Body of pancreas (tissue), 4 donors: ENCODE measurements at regions not wholly inside any gene's neighbourhood (a gene's known extent, or its start where the extent isn't known, plus 50 kb on each side); places are given as distances from the start of the nearest gene placed in this dataset.

Experiments used
- ATAC-seq: fragments of 150-250 bp; one replicate; pipeline ENCODE4 v1.9.1; 2016
- DNase-seq, 4 donors: peaks; one replicate each; pipeline ENCODE4 v3.0.0-alpha.2; 2019
- H3K27ac ChIP-seq, 4 donors: fragments of 200-600 bp; sonication (generic); 1 replicate in 3 of 4; 2 replicates in 1 of 4; pipeline versions ENCODE4 v1.5.1 to v1.6.1; 2016 to 2019; ENCODE audit warnings: mild to moderate bottlenecking in 1 of 4, mixed read lengths in 1 of 4, moderate library complexity in 1 of 4
- H3K27me3 ChIP-seq, 2 donors: fragments of 200-600 bp; sonication (generic); one replicate each; pipeline ENCODE4 v1.6.0; 2016; ENCODE audit warnings: mild to moderate bottlenecking in 1 of 2
- H3K36me3 ChIP-seq, 2 donors: fragments of 200-600 bp; sonication (generic); replicated peaks in 1 of 2; 2 replicates each; pipeline ENCODE4 v1.5.1; 2016; ENCODE audit warnings: low read depth in 2 of 2; ENCODE audit not compliant: insufficient read depth in 1 of 2
- H3K4me1 ChIP-seq: fragments of 200-600 bp; sonication (generic); one replicate; pipeline ENCODE4 v1.6.0; 2016
- H3K4me3 ChIP-seq, 2 donors: fragments of 200-600 bp; sonication (generic); 1 replicate in 1 of 2; 2 replicates in 1 of 2; pipeline ENCODE4 v1.5.1; 2016 to 2019
- H3K9me3 ChIP-seq, 3 donors: fragments of 200-600 bp; sonication (generic); 1 replicate in 2 of 3; 2 replicates in 1 of 3; pipeline ENCODE4 v1.5.1; 2016
- CTCF ChIP-seq, 7 experiments: fragments of 450-650 bp in 4 of 7; fragments of 200-600 bp in 3 of 7; sonication (generic) in 3 of 7; IDR thresholded peaks; one replicate each; pipeline ENCODE4 v1.5.1; 2016 to 2019; ENCODE audit warnings: antibody characterized with exemption in 7 of 7
- POLR2A ChIP-seq, 3 donors: fragments of 450-650 bp; IDR thresholded peaks; one replicate each; pipeline ENCODE4 v1.6.1; 2016; ENCODE audit warnings: antibody characterized with exemption in 3 of 3, mild to moderate bottlenecking in 2 of 3
- WGBS, 2 donors: methylation state at CpG; one replicate each; pipeline ENCODE4 v1.1.5; 2017; 5-methylcytosine and 5-hydroxymethylcytosine counted together
- intact Hi-C: fragments of 100-400 bp; cut with DNase I; formaldehyde crosslinking; loops from one replicate; pipeline ENCODE4 v1.15.1; 2023

- WGBS, 2 donors = 41 to 43% methylated on average over 11 of the region's 11 CpGs
- TF ChIP-seq CTCF (IDR thresholded peaks at IDR 0.05) (peak in 6 of 7 experiments; percentile 48 to 62 (median 56)), POLR2A (IDR thresholded peaks at IDR 0.05) (no peak)
- Histone ChIP-seq H3K27ac (no peak overlapping the region), H3K4me3 (no peak overlapping the region), H3K27me3 (no peaks in the 10 kb centered on the region), H3K9me3 (no peaks in the 10 kb centered on the region), H3K36me3 (no peaks in the 10 kb centered on the region), H3K4me1 (no peaks in the 10 kb centered on the region)
- intact Hi-C loops = no loop called here
- ATAC-seq = no peak
- peak in 1 of 4 donors; percentile 20 for DNase-seq
These were observed 128.4 kb upstream of the CBLN2 start for GRCh38 chr18:72672364-72673184.

GRCh38 chr18:72667932-72668331 is 123.8 kb upstream of the CBLN2 start:
- DNase-seq (no peak), ATAC-seq (no peak)
- Histone ChIP-seq H3K9me3 (no peaks in the 10 kb centered on the region), H3K4me1 (no peaks in the 10 kb centered on the region), H3K27ac (no peak overlapping the region), H3K27me3 (no peaks in the 10 kb centered on the region), H3K36me3 (no peaks in the 10 kb centered on the region), H3K4me3 (no peak overlapping the region)
- WGBS, 2 donors = 68 to 80% methylated on average over 1 to 6 of the region's 6 CpGs
- TF ChIP-seq CTCF (IDR thresholded peaks at IDR 0.05) (no peak), POLR2A (IDR thresholded peaks at IDR 0.05) (no peak)
- intact Hi-C loops = no loop called here

- Histone ChIP-seq H3K36me3 (no peaks in the 10 kb centered on the region), H3K9me3 (no peaks in the 10 kb centered on the region), H3K27ac (no peak overlapping the region), H3K4me1 (no peaks in the 10 kb centered on the region), H3K27me3 (no peaks in the 10 kb centered on the region), H3K4me3 (no peak overlapping the region)
- peak in 5 of 7 experiments; percentile 15 to 39 (median 22) for TF ChIP-seq CTCF (IDR thresholded peaks at IDR 0.05)
- TF ChIP-seq POLR2A (IDR thresholded peaks at IDR 0.05) = no peak
- WGBS, 2 donors = 52 to 58% methylated on average over 3 of the region's 3 CpGs
- ATAC-seq = no peak
- DNase-seq = peak; percentile 24 to 64 (median 36)
- intact Hi-C loops = no loop called here
These were observed 109.0 kb upstream of the CBLN2 start for GRCh38 chr18:72652990-72653593.

GRCh38 chr18:72651033-72651432 is 106.9 kb upstream of the CBLN2 start:
- TF ChIP-seq CTCF (IDR thresholded peaks at IDR 0.05) (no peak), POLR2A (IDR thresholded peaks at IDR 0.05) (no peak)
- ATAC-seq (no peak), DNase-seq (no peak)
- intact Hi-C loops = no loop called here
- Histone ChIP-seq H3K4me3 (no peak overlapping the region), H3K27me3 (no peaks in the 10 kb centered on the region), H3K36me3 (no peaks in the 10 kb centered on the region), H3K27ac (no peak overlapping the region), H3K4me1 (no peaks in the 10 kb centered on the region), H3K9me3 (no peaks in the 10 kb centered on the region)
- WGBS, 2 donors = 57 to 63% methylated on average over 5 of the region's 5 CpGs
